ENCODE measurements at regions not wholly inside any gene's neighbourhood (a gene's known extent, or its start where the extent isn't known, plus 50 kb on each side); places are given as distances from the start of the nearest gene placed in this dataset.

GRCh38 chr5:144873076-144873475 lies 702.4 kb downstream of the KCTD16 start:
- no peak for DNase-seq (ENCODE audit: low read depth in 2 of 3, low spot score in 1 of 3)

- no peak for DNase-seq (ENCODE audit: low read depth in 2 of 3, low spot score in 1 of 3)
Measured at GRCh38 chr5:144864118-144864517, 693.4 kb downstream of the KCTD16 start.

GRCh38 chr5:144857454-144857853 lies 686.8 kb downstream of the KCTD16 start:
- no peak for DNase-seq (ENCODE audit: low read depth in 2 of 3, low spot score in 1 of 3)

GRCh38 chr5:144844086-144844485 lies 673.4 kb downstream of the KCTD16 start:
- DNase-seq (ENCODE audit: low read depth in 2 of 3, low spot score in 1 of 3): no peak

- no peak for DNase-seq (ENCODE audit: low read depth in 2 of 3, low spot score in 1 of 3)
Measured at GRCh38 chr5:144832416-144832815, 661.7 kb downstream of the KCTD16 start.

- no peak for DNase-seq (ENCODE audit: low read depth in 2 of 3, low spot score in 1 of 3)
Measured at GRCh38 chr5:144831650-144832049, 661.0 kb downstream of the KCTD16 start.

GRCh38 chr5:144822503-144822902 lies 651.8 kb downstream of the KCTD16 start:
- DNase-seq (ENCODE audit: low read depth in 2 of 3, low spot score in 1 of 3): no peak

GRCh38 chr5:144820278-144820677 lies 649.6 kb downstream of the KCTD16 start:
- no peak for DNase-seq (ENCODE audit: low read depth in 2 of 3, low spot score in 1 of 3)

- no peak for DNase-seq (ENCODE audit: low read depth in 2 of 3, low spot score in 1 of 3)
Measured at GRCh38 chr5:144815131-144815530, 644.5 kb downstream of the KCTD16 start.

- no peak for DNase-seq (ENCODE audit: low read depth in 2 of 3, low spot score in 1 of 3)
Measured at GRCh38 chr5:144812763-144813162, 642.1 kb downstream of the KCTD16 start.

GRCh38 chr5:144800169-144800568 lies 629.5 kb downstream of the KCTD16 start:
- no peak for DNase-seq (ENCODE audit: low read depth in 2 of 3, low spot score in 1 of 3)

- no peak for DNase-seq (ENCODE audit: low read depth in 2 of 3, low spot score in 1 of 3)
Measured at GRCh38 chr5:144798595-144798994, 627.9 kb downstream of the KCTD16 start.

GRCh38 chr5:144794922-144795321 lies 624.2 kb downstream of the KCTD16 start:
- no peak for DNase-seq (ENCODE audit: low read depth in 2 of 3, low spot score in 1 of 3)

- no peak for DNase-seq (ENCODE audit: low read depth in 2 of 3, low spot score in 1 of 3)
Measured at GRCh38 chr5:144788556-144788955, 617.9 kb downstream of the KCTD16 start.

GRCh38 chr5:144788046-144788445 lies 617.4 kb downstream of the KCTD16 start:
- no peak for DNase-seq (ENCODE audit: low read depth in 2 of 3, low spot score in 1 of 3)

GRCh38 chr5:144779368-144779767 lies 608.7 kb downstream of the KCTD16 start:
- DNase-seq (ENCODE audit: low read depth in 2 of 3, low spot score in 1 of 3): no peak

- DNase-seq (ENCODE audit: low read depth in 2 of 3, low spot score in 1 of 3): no peak
Measured at GRCh38 chr5:144778561-144778960, 607.9 kb downstream of the KCTD16 start.

- no peak for DNase-seq (ENCODE audit: low read depth in 2 of 3, low spot score in 1 of 3)
Measured at GRCh38 chr5:144774197-144774596, 603.5 kb downstream of the KCTD16 start.

GRCh38 chr5:144773628-144774027 lies 603.0 kb downstream of the KCTD16 start:
- no peak for DNase-seq (ENCODE audit: low read depth in 2 of 3, low spot score in 1 of 3)

- no peak for DNase-seq (ENCODE audit: low read depth in 2 of 3, low spot score in 1 of 3)
Measured at GRCh38 chr5:144771802-144772201, 601.1 kb downstream of the KCTD16 start.

- DNase-seq (ENCODE audit: low read depth in 2 of 3, low spot score in 1 of 3): no peak
Measured at GRCh38 chr5:144742361-144742760, 571.7 kb downstream of the KCTD16 start.

GRCh38 chr5:144731786-144732185 lies 561.1 kb downstream of the KCTD16 start:
- no peak for DNase-seq (ENCODE audit: low read depth in 2 of 3, low spot score in 1 of 3)

GRCh38 chr5:144712090-144712489 lies 541.4 kb downstream of the KCTD16 start:
- no peak for DNase-seq (ENCODE audit: low read depth in 2 of 3, low spot score in 1 of 3)

GRCh38 chr5:144711172-144711571 lies 540.5 kb downstream of the KCTD16 start:
- no peak for DNase-seq (ENCODE audit: low read depth in 2 of 3, low spot score in 1 of 3)

Data from stimulated activated CD4-positive, alpha-beta T cell treated with anti-CD3 and anti-CD28 coated beads, Interleukin-12 subunit alpha, Interleukin-12 subunit beta, amount 100 ng/mL, for 48 hours (primary cell).